HEK293 (cell line): ENCODE measurements at regions not wholly inside any gene's neighbourhood (a gene's known extent, or its start where the extent isn't known, plus 50 kb on each side); places are given as distances from the start of the nearest gene placed in this dataset.

Source experiments
- CTCF ChIA-PET: fragments of 350-600 bp; formaldehyde crosslinking; extraction: SDS; loops from one replicate; lab custom pipeline; 2021; ENCODE audit warnings: antibody characterized with exemption; lab: Yijun Ruan, JAX
- POLR2A ChIA-PET: fragments of 300-600 bp; formaldehyde crosslinking; extraction: SDS; loops from one replicate; lab custom pipeline; 2020; ENCODE audit warnings: antibody characterized with exemption, inconsistent platforms; lab: Yijun Ruan, JAX
- H3K27ac ChIP-seq: fragments of 200-500 bp; sonication (Bioruptor generic); 2 replicates; pipeline ENCODE4 v1.5.1; 2014; ENCODE audit warnings: low read depth, low read length, control low read depth, inconsistent platforms; ENCODE audit errors: extremely low read depth
- H3K36me3 ChIP-seq, 2 experiments: fragments of 200-500 bp in 1 of 2; sonication (Bioruptor generic) in 1 of 2; 1 replicate in 1 of 2; 2 replicates in 1 of 2; pipeline ENCODE4 v1.5.1; 2014 to 2017; ENCODE audit warnings: inconsistent platforms in 2 of 2, low read length in 2 of 2; ENCODE audit not compliant: control insufficient read depth in 2 of 2, insufficient read depth in 1 of 2
- H3K4me1 ChIP-seq: fragments of 200-500 bp; sonication (Bioruptor generic); 2 replicates; pipeline ENCODE4 v1.5.1; 2014; ENCODE audit warnings: mild to moderate bottlenecking, low read length, inconsistent platforms; ENCODE audit not compliant: control insufficient read depth, insufficient read depth
- H3K4me3 ChIP-seq: 2 replicates; pipeline ENCODE4 v1.5.1; 2011; ENCODE audit warnings: low read depth, mild to moderate bottlenecking, control low read depth, low read length, moderate library complexity
- H3K9me3 ChIP-seq: fragments of 200-500 bp; sonication (Bioruptor generic); 2 replicates; pipeline ENCODE4 v1.5.1; 2014; ENCODE audit warnings: low read depth, low read length, inconsistent platforms; ENCODE audit not compliant: control insufficient read depth, insufficient read depth
- CTCF ChIP-seq: fragments of 450-650 bp; formaldehyde crosslinking; IDR thresholded peaks from 2 replicates; pipeline ENCODE4 v1.5.1; 2016; ENCODE audit warnings: missing biosample characterization, missing genetic modification characterization
- GLIS1 ChIP-seq: fragments of 450-650 bp; formaldehyde crosslinking; IDR thresholded peaks from 2 replicates; pipeline ENCODE4 v1.5.1; 2016; ENCODE audit warnings: missing biosample characterization, missing genetic modification characterization
- IKZF3 ChIP-seq: fragments of 450-650 bp; IDR thresholded peaks from 2 replicates; pipeline ENCODE4 v1.5.0; 2018; ENCODE audit warnings: missing biosample characterization, mild to moderate bottlenecking, missing genetic modification characterization, moderate library complexity
- KLF9 ChIP-seq: fragments of 450-650 bp; formaldehyde crosslinking; IDR thresholded peaks from 2 replicates; pipeline ENCODE4 v1.5.1; 2016; ENCODE audit warnings: missing biosample characterization, missing genetic modification characterization, low read depth
- MEIS1 ChIP-seq: sonication (generic); formaldehyde crosslinking; IDR thresholded peaks from 2 replicates; pipeline ENCODE4 v1.8.1; 2022; ENCODE audit warnings: missing genetic modification reagents, mild to moderate bottlenecking, borderline replicate concordance
- ZFP41 ChIP-seq: fragments of 450-650 bp; formaldehyde crosslinking; IDR thresholded peaks from 2 replicates; pipeline ENCODE4 v1.5.1; 2016; ENCODE audit warnings: missing biosample characterization, missing genetic modification characterization, borderline replicate concordance
- ZIC2 ChIP-seq: fragments of 450-650 bp; formaldehyde crosslinking; IDR thresholded peaks from 2 replicates; pipeline ENCODE4 v1.5.1; 2016; ENCODE audit warnings: missing biosample characterization, missing genetic modification characterization
- ZNF114 ChIP-seq: fragments of 450-650 bp; formaldehyde crosslinking; IDR thresholded peaks from 2 replicates; pipeline ENCODE4 v1.5.0; 2017; ENCODE audit warnings: missing biosample characterization, missing genetic modification characterization
- ZNF155 ChIP-seq: fragments of 450-650 bp; formaldehyde crosslinking; IDR thresholded peaks from 2 replicates; pipeline ENCODE4 v1.5.1; 2016; ENCODE audit warnings: missing biosample characterization, missing genetic modification characterization
- ZNF280D ChIP-seq: fragments of 450-650 bp; formaldehyde crosslinking; IDR thresholded peaks from 2 replicates; pipeline ENCODE4 v1.5.1; 2016; ENCODE audit warnings: missing biosample characterization, missing genetic modification characterization
- ZNF311 ChIP-seq: fragments of 450-650 bp; formaldehyde crosslinking; IDR thresholded peaks from 2 replicates; pipeline ENCODE4 v1.5.1; 2017; ENCODE audit warnings: missing biosample characterization, missing genetic modification characterization, borderline replicate concordance
- ZNF354C ChIP-seq: fragments of 450-650 bp; formaldehyde crosslinking; IDR thresholded peaks from 2 replicates; pipeline ENCODE4 v1.5.1; 2016; ENCODE audit warnings: missing biosample characterization, missing genetic modification characterization, low read depth, borderline replicate concordance
- ZNF398 ChIP-seq: fragments of 450-650 bp; formaldehyde crosslinking; IDR thresholded peaks from 2 replicates; pipeline ENCODE4 v1.5.1; 2017; ENCODE audit warnings: missing biosample characterization, missing genetic modification characterization
- ZNF449 ChIP-seq: fragments of 450-650 bp; formaldehyde crosslinking; IDR thresholded peaks from 2 replicates; pipeline ENCODE4 v1.5.1; 2017; ENCODE audit warnings: missing biosample characterization, mild to moderate bottlenecking, missing genetic modification characterization, moderate library complexity
- ZNF561 ChIP-seq: fragments of 450-650 bp; IDR thresholded peaks from 2 replicates; pipeline ENCODE4 v1.5.1; 2018; ENCODE audit warnings: missing biosample characterization, missing genetic modification characterization, borderline replicate concordance
- ZNF621 ChIP-seq: fragments of 450-650 bp; formaldehyde crosslinking; IDR thresholded peaks from 2 replicates; pipeline ENCODE4 v1.5.1; 2017; ENCODE audit warnings: missing biosample characterization, missing genetic modification characterization
- ZNF843 ChIP-seq: fragments of 450-650 bp; formaldehyde crosslinking; IDR thresholded peaks from 2 replicates; pipeline ENCODE4 v1.5.1; 2016; ENCODE audit warnings: missing biosample characterization, missing genetic modification characterization
- ZSCAN4 ChIP-seq: fragments of 450-650 bp; formaldehyde crosslinking; IDR thresholded peaks from 2 replicates; pipeline ENCODE4 v1.5.1; 2017; ENCODE audit warnings: missing biosample characterization, missing genetic modification characterization
- ZSCAN5A ChIP-seq: fragments of 450-650 bp; formaldehyde crosslinking; IDR thresholded peaks from 2 replicates; pipeline ENCODE4 v1.5.1; 2016; ENCODE audit warnings: missing biosample characterization, missing genetic modification characterization

- no peak for TF ChIP-seq ZNF398 (tag by site-specific recombination)
Measured at GRCh38 chr3:148178503-148178902, 519.2 kb upstream of the AGTR1 start (continued).

GRCh38 chr3:148184798-148185197 lies 512.9 kb upstream of the AGTR1 start:
- H3K4me1 ChIP-seq: no peaks in the 10 kb centered on the region
- POLR2A ChIA-PET: no interaction called here
- TF ChIP-seq ZNF155 (tag by site-specific recombination): no peak
- no peak for TF ChIP-seq ZNF311 (tag by site-specific recombination)
- TF ChIP-seq ZSCAN5A (tag by site-specific recombination): no peak
- no peak for TF ChIP-seq KLF9 (tag by site-specific recombination)
- TF ChIP-seq CTCF: no peak
- no peak for TF ChIP-seq MEIS1 (CRISPR knock-in tag)
- no peak for TF ChIP-seq ZNF621 (tag by site-specific recombination)
- TF ChIP-seq ZNF354C (tag by site-specific recombination): no peak
- TF ChIP-seq ZIC2 (tag by site-specific recombination): no peak
- TF ChIP-seq ZFP41 (tag by site-specific recombination): no peak
- TF ChIP-seq IKZF3 (tag by site-specific recombination): no peak
- TF ChIP-seq ZNF843 (tag by site-specific recombination): no peak
- no peak for TF ChIP-seq GLIS1
- no peak for TF ChIP-seq ZNF280D (tag by site-specific recombination)
- TF ChIP-seq ZNF449 (tag by site-specific recombination): no peak
- TF ChIP-seq ZNF114 (tag by site-specific recombination): no peak
- TF ChIP-seq ZSCAN4: no peak
- no peak for TF ChIP-seq ZNF561 (tag by site-specific recombination)
- H3K36me3 ChIP-seq: no peaks in the 10 kb centered on the region
- H3K9me3 ChIP-seq: no peaks in the 10 kb centered on the region
- H3K27ac ChIP-seq: no peak overlapping the region
- no peak overlapping the region for H3K4me3 ChIP-seq
- CTCF ChIA-PET: no interaction called here
